Nephron progenitor cell (in vitro differentiated cells): ENCODE measurements at regions not wholly inside any gene's neighbourhood (a gene's known extent, or its start where the extent isn't known, plus 50 kb on each side); places are given as distances from the start of the nearest gene placed in this dataset.

Experiments
- DNase-seq: peaks from one replicate; pipeline ENCODE4 v3.0.0; 2021
- H3K27ac Mint-ChIP-seq: 2 replicates; pipeline ENCODE4 v1.8.0; 2021; ENCODE audit warnings: mild to moderate bottlenecking, moderate library complexity, mixed read lengths
- H3K27me3 Mint-ChIP-seq: 2 replicates; pipeline ENCODE4 v1.8.0; 2021; ENCODE audit warnings: mild to moderate bottlenecking, low read depth, mixed read lengths; ENCODE audit not compliant: poor library complexity
- H3K36me3 Mint-ChIP-seq: 2 replicates; pipeline ENCODE4 v1.8.0; 2021; ENCODE audit warnings: low read depth, mixed read lengths
- H3K4me1 Mint-ChIP-seq: 2 replicates; pipeline ENCODE4 v1.8.0; 2021; ENCODE audit warnings: mixed read lengths
- H3K4me3 Mint-ChIP-seq: 2 replicates; pipeline ENCODE4 v1.8.0; 2021; ENCODE audit warnings: mild to moderate bottlenecking, moderate library complexity, mixed read lengths
- H3K9me3 Mint-ChIP-seq: 2 replicates; pipeline ENCODE4 v1.8.0; 2021; ENCODE audit warnings: mild to moderate bottlenecking, moderate library complexity, mixed read lengths
- TF ChIP-seq, protein P1 (sequence below): fragments of 200-600 bp; sonication (generic); IDR thresholded peaks from 2 replicates; pipeline ENCODE4 v1.5.0; 2021; ENCODE audit warnings: antibody characterized with exemption

DNA sequence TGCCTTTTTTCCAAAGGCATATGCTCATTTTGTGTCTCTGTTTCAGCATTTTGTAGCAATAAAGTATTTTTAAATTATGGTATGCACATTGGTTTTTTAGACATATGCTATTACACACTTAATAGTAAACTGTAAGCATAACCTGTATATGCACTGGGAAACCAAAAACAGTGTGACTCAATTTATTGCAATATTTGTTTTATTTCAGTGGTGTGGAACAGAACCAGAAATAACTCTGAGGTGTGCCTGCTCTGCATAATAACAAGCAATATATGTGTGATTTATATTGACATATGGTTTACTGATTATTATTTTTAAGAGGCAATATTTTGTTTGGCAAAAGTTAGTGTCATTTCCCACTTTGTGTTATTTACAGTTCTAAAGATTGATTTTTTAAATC, 126.6 kb upstream of the CPNE8 start:
- Mint-ChIP-seq H3K4me1 (peaks cover 3% of the 10 kb centered on the region), H3K27me3 (no peaks in the 10 kb centered on the region), H3K36me3 (no peaks in the 10 kb centered on the region), H3K27ac (no peak overlapping the region), H3K4me3 (no peak overlapping the region), H3K9me3 (no peaks in the 10 kb centered on the region)
- TF ChIP-seq, protein P1, sequence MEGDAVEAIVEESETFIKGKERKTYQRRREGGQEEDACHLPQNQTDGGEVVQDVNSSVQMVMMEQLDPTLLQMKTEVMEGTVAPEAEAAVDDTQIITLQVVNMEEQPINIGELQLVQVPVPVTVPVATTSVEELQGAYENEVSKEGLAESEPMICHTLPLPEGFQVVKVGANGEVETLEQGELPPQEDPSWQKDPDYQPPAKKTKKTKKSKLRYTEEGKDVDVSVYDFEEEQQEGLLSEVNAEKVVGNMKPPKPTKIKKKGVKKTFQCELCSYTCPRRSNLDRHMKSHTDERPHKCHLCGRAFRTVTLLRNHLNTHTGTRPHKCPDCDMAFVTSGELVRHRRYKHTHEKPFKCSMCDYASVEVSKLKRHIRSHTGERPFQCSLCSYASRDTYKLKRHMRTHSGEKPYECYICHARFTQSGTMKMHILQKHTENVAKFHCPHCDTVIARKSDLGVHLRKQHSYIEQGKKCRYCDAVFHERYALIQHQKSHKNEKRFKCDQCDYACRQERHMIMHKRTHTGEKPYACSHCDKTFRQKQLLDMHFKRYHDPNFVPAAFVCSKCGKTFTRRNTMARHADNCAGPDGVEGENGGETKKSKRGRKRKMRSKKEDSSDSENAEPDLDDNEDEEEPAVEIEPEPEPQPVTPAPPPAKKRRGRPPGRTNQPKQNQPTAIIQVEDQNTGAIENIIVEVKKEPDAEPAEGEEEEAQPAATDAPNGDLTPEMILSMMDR, result no peak
- DNase-seq, result no peak

DNA sequence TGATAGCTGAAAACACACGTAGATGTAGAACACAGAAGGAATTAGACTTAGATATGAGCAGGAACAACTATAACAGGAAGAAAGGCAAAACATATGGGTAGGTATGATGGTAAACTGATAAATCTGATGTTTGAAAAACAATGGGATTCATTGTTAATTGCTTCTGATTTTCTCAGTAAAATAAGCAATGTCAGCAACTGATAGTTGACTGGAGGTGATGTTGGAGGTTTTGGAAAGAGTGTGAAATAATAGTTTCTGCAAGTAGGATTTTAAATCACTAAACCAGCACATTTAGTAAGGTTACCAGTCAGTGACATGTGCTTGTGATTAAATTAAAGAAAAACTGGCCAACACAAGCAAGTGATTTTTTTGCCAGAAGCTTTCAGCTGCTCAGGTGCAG, 123.0 kb upstream of the CPNE8 start:
- peaks cover 3% of the 10 kb centered on the region for H3K9me3 Mint-ChIP-seq
- H3K36me3 Mint-ChIP-seq, result no peaks in the 10 kb centered on the region
- TF ChIP-seq, protein P1, result no peak
- no peak overlapping the region for H3K4me3 Mint-ChIP-seq
- no peaks in the 10 kb centered on the region for H3K27me3 Mint-ChIP-seq
- no peaks in the 10 kb centered on the region for H3K4me1 Mint-ChIP-seq
- no peak overlapping the region for H3K27ac Mint-ChIP-seq
- DNase-seq, result no peak

DNA sequence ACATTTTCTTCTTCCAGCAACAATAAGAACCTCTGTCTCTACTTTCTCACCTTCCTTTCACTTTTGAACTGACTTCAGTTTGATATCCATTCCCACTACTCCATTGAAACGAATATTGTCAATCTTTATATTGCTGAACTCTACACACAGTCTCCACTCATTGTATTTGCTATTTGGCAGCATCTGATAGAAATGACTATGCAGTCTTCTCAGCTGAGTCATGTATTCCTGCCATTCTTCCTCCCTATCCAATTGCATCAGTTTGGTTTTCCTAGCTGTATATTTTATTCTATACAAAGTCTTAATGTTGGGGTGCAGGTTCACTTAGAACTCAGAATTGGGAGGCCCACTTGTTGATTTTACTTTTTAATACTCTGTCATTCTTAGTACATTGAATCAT, 107.5 kb upstream of the CPNE8 start:
- H3K9me3 Mint-ChIP-seq, result no peaks in the 10 kb centered on the region
- H3K4me1 Mint-ChIP-seq, result no peaks in the 10 kb centered on the region
- no peak overlapping the region for H3K4me3 Mint-ChIP-seq
- H3K27me3 Mint-ChIP-seq, result peaks cover 3% of the 10 kb centered on the region
- H3K36me3 Mint-ChIP-seq, result no peaks in the 10 kb centered on the region
- no peak overlapping the region for H3K27ac Mint-ChIP-seq
- no peak for DNase-seq
- TF ChIP-seq, protein P1, result no peak

DNA sequence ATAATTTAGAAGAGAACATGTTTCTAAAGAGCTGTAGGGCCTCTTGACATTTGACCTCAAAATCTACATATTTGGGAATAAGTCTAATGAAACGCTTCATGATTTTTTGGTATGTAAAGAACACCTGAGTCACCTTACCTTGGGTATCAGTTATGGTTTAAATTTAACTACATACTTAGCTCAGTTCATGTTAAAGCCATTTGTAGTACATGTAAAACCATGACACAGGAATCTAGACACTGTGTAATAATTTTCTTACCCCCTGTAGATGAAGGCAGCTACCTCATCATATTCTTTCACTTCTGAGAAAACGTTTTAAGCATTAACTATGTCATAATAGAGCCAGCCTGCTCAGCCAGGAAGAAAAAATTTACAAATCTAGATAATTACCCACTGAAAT, 105.8 kb upstream of the CPNE8 start:
- Mint-ChIP-seq H3K36me3 (no peaks in the 10 kb centered on the region), H3K27me3 (peaks cover 3% of the 10 kb centered on the region), H3K9me3 (no peaks in the 10 kb centered on the region)

DNA sequence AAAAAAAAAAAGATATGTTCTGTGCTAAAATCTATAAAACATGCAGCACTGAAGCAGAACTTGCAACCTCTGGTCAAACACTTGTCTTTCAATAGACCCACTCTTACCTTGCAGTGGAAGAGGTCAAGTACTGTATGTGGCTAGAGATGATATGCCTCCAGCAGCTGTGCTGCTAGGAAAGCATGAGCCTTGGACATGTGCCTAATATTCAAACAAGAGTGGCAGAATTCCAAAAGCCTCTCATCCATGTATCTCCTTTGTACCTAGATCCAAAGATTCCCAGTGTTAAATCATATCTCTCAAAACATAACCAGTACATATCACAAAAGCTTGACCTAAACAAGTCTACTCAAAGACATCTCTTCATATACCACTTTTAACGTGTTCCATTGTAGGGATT, 105.0 kb upstream of the CPNE8 start:
- Mint-ChIP-seq H3K27me3 (peaks cover 3% of the 10 kb centered on the region), H3K4me1 (no peaks in the 10 kb centered on the region), H3K4me3 (no peak overlapping the region), H3K27ac (no peak overlapping the region), H3K36me3 (no peaks in the 10 kb centered on the region), H3K9me3 (no peaks in the 10 kb centered on the region)
- DNase-seq, result no peak
- TF ChIP-seq, protein P1, result no peak

More for the DNA sequence above, 105.8 kb upstream of the CPNE8 start:
- no peak overlapping the region for H3K4me3 Mint-ChIP-seq
- DNase-seq, result no peak
- TF ChIP-seq, protein P1, result no peak
- no peak overlapping the region for H3K27ac Mint-ChIP-seq
- no peaks in the 10 kb centered on the region for H3K4me1 Mint-ChIP-seq

DNA sequence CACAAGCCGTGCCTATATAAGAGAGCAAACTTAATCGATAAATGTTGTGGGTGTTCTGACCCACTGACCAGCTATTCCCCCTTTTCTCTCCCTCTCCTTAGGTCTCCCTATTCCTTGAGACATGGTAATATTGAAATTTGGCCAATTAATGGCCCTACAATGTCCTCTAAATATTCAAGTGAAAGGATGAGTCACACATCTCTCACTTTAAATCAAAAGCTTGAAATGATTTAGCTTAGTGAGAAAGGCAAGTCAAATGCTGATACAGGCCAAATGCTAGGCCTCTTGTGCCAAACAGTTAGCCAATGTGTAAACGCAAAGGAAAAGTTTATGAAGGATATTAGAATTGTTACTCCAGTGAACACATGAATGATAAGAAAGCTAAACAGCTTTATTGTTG, 102.2 kb upstream of the CPNE8 start:
- peaks cover 3% of the 10 kb centered on the region for H3K27me3 Mint-ChIP-seq
- H3K4me1 Mint-ChIP-seq, result no peaks in the 10 kb centered on the region
- TF ChIP-seq, protein P1, result no peak
- no peak for DNase-seq
- no peaks in the 10 kb centered on the region for H3K36me3 Mint-ChIP-seq
- H3K4me3 Mint-ChIP-seq, result no peak overlapping the region
- H3K27ac Mint-ChIP-seq, result no peak overlapping the region
- no peaks in the 10 kb centered on the region for H3K9me3 Mint-ChIP-seq
